Mesothelial cell of epicardium (in vitro differentiated cells): ENCODE measurements at regions not wholly inside any gene's neighbourhood (a gene's known extent, or its start where the extent isn't known, plus 50 kb on each side); places are given as distances from the start of the nearest gene placed in this dataset.

Experiments
- DNase-seq, 2 experiments: peaks; one replicate each; pipeline ENCODE4 v3.0.0; 2021; ENCODE audit warnings: low spot score in 2 of 2; ENCODE audit not compliant: unreplicated experiment in 2 of 2
- H3K27ac Mint-ChIP-seq: 2 replicates; pipeline ENCODE4 v1.8.0; 2021; ENCODE audit warnings: mixed read lengths
- H3K27me3 Mint-ChIP-seq: 2 replicates; pipeline ENCODE4 v1.8.0; 2021; ENCODE audit warnings: low read depth, mixed read lengths
- H3K36me3 Mint-ChIP-seq: 2 replicates; pipeline ENCODE4 v1.8.0; 2021; ENCODE audit warnings: mixed read lengths
- H3K4me1 Mint-ChIP-seq: 2 replicates; pipeline ENCODE4 v1.8.0; 2021; ENCODE audit warnings: mixed read lengths
- H3K4me3 Mint-ChIP-seq: 2 replicates; pipeline ENCODE4 v1.8.0; 2021; ENCODE audit warnings: mild to moderate bottlenecking, moderate library complexity, mixed read lengths
- H3K9me3 Mint-ChIP-seq: 2 replicates; pipeline ENCODE4 v1.8.0; 2021; ENCODE audit warnings: mixed read lengths
- CTCF ChIP-seq: fragments of 200-600 bp; sonication (generic); IDR thresholded peaks from one replicate; pipeline ENCODE4 v1.5.0; 2021; ENCODE audit warnings: antibody characterized with exemption; ENCODE audit not compliant: unreplicated experiment

GRCh38 chr18:66708646-66709045 lies 104.8 kb upstream of the CDH19 start:
- H3K36me3 Mint-ChIP-seq: no peaks in the 10 kb centered on the region

GRCh38 chr18:66707473-66707872 lies 103.6 kb upstream of the CDH19 start:
- no peak for TF ChIP-seq CTCF
- H3K27ac Mint-ChIP-seq: no peak overlapping the region
- peaks cover 2% of the 10 kb centered on the region for H3K27me3 Mint-ChIP-seq
- no peaks in the 10 kb centered on the region for H3K36me3 Mint-ChIP-seq
- no peak overlapping the region for H3K4me3 Mint-ChIP-seq
- DNase-seq: no peak
- H3K4me1 Mint-ChIP-seq: no peaks in the 10 kb centered on the region
- H3K9me3 Mint-ChIP-seq: no peaks in the 10 kb centered on the region

More at GRCh38 chr18:66708646-66709045, 104.8 kb upstream of the CDH19 start:
- H3K9me3 Mint-ChIP-seq: no peaks in the 10 kb centered on the region
- TF ChIP-seq CTCF: no peak
- no peak overlapping the region for H3K4me3 Mint-ChIP-seq
- no peaks in the 10 kb centered on the region for H3K4me1 Mint-ChIP-seq
- DNase-seq: no peak
- peaks cover 2% of the 10 kb centered on the region for H3K27me3 Mint-ChIP-seq
- H3K27ac Mint-ChIP-seq: no peak overlapping the region

- no peak for DNase-seq
Observed at GRCh38 chr18:66695281-66695680, 91.4 kb upstream of the CDH19 start.

GRCh38 chr18:66694852-66695251 lies 91.0 kb upstream of the CDH19 start:
- Mint-ChIP-seq H3K4me1 (no peaks in the 10 kb centered on the region), H3K4me3 (no peak overlapping the region), H3K9me3 (peaks cover 8% of the 10 kb centered on the region), H3K27me3 (no peaks in the 10 kb centered on the region), H3K27ac (no peak overlapping the region), H3K36me3 (no peaks in the 10 kb centered on the region)
- no peak for DNase-seq
- no peak for TF ChIP-seq CTCF

More at GRCh38 chr18:66695281-66695680, 91.4 kb upstream of the CDH19 start:
- no peaks in the 10 kb centered on the region for H3K36me3 Mint-ChIP-seq
- no peak overlapping the region for H3K4me3 Mint-ChIP-seq
- no peaks in the 10 kb centered on the region for H3K27me3 Mint-ChIP-seq
- no peak overlapping the region for H3K27ac Mint-ChIP-seq
- H3K9me3 Mint-ChIP-seq: peaks cover 5% of the 10 kb centered on the region
- no peaks in the 10 kb centered on the region for H3K4me1 Mint-ChIP-seq
- TF ChIP-seq CTCF: no peak

GRCh38 chr18:66687635-66688034 lies 83.7 kb upstream of the CDH19 start:
- Mint-ChIP-seq H3K9me3 (peaks cover 17% of the 10 kb centered on the region), H3K27me3 (no peaks in the 10 kb centered on the region), H3K4me3 (no peak overlapping the region), H3K27ac (no peak overlapping the region), H3K36me3 (no peaks in the 10 kb centered on the region), H3K4me1 (peaks cover 2% of the 10 kb centered on the region)
- no peak for TF ChIP-seq CTCF
- DNase-seq: no peak

GRCh38 chr18:66682855-66683322 lies 79.0 kb upstream of the CDH19 start:
- peak overlapping the region; percentile 10 for H3K4me3 Mint-ChIP-seq

More at GRCh38 chr18:66682855-66683322, 79.0 kb upstream of the CDH19 start:
- Mint-ChIP-seq H3K27ac (no peak overlapping the region), H3K27me3 (no peaks in the 10 kb centered on the region), H3K36me3 (no peaks in the 10 kb centered on the region), H3K4me1 (peaks cover 3% of the 10 kb centered on the region), H3K9me3 (peaks cover 16% of the 10 kb centered on the region)
- no peak for TF ChIP-seq CTCF
- no peak for DNase-seq
